OCI-LY1 (cell line): ENCODE measurements at regions not wholly inside any gene's neighbourhood (a gene's known extent, or its start where the extent isn't known, plus 50 kb on each side); places are given as distances from the start of the nearest gene placed in this dataset.

Experiments
- H2AFZ ChIP-seq: fragments of 200-600 bp; sonication (generic), shearing (Covaris generic); 2 replicates; pipeline ENCODE4 v1.6.0; 2014; ENCODE audit warnings: antibody characterized with exemption, mild to moderate bottlenecking, low read length
- H3F3A ChIP-seq: fragments of 200-600 bp; sonication (generic), shearing (Covaris generic); 2 replicates; pipeline ENCODE4 v1.6.0; 2014; ENCODE audit warnings: mild to moderate bottlenecking, antibody characterized with exemption, low read length, moderate library complexity; ENCODE audit not compliant: insufficient read depth
- H3K27ac ChIP-seq: fragments of 200-600 bp; sonication (generic); 2 replicates; pipeline ENCODE4 v1.5.1; 2014; ENCODE audit warnings: low read length, mixed run types, mild to moderate bottlenecking, low read depth; ENCODE audit not compliant: poor library complexity, severe bottlenecking
- H3K27me3 ChIP-seq: fragments of 200-600 bp; sonication (generic); 2 replicates; pipeline ENCODE4 v1.6.0; 2014; ENCODE audit warnings: antibody characterized with exemption, mild to moderate bottlenecking, low read length, moderate library complexity; ENCODE audit not compliant: insufficient read depth
- H3K36me3 ChIP-seq: fragments of 200-600 bp; sonication (generic); 2 replicates; pipeline ENCODE4 v1.6.1; 2014; ENCODE audit warnings: mild to moderate bottlenecking, antibody characterized with exemption, low read length, moderate library complexity, mixed read lengths; ENCODE audit not compliant: insufficient read depth
- H3K4me1 ChIP-seq: fragments of 200-600 bp; sonication (generic); 2 replicates; pipeline ENCODE4 v1.5.1; 2014; ENCODE audit warnings: mild to moderate bottlenecking, low read length, moderate library complexity; ENCODE audit not compliant: insufficient read depth, severe bottlenecking
- H3K4me2 ChIP-seq: fragments of 200-600 bp; sonication (generic), shearing (Covaris generic); 2 replicates; pipeline ENCODE4 v1.6.1; 2014; ENCODE audit warnings: low read length
- H3K4me3 ChIP-seq: fragments of 200-600 bp; sonication (generic); 2 replicates; pipeline ENCODE4 v1.5.1; 2014; ENCODE audit warnings: low read length, low read depth, mild to moderate bottlenecking, mixed read lengths; ENCODE audit not compliant: poor library complexity, severe bottlenecking
- H3K79me2 ChIP-seq: fragments of 200-600 bp; shearing (Covaris generic); 2 replicates; pipeline ENCODE4 v1.6.1; 2016; ENCODE audit warnings: mixed run types, low read length, mixed read lengths; ENCODE audit not compliant: insufficient read depth
- H3K9ac ChIP-seq: fragments of 200-600 bp; sonication (generic), shearing (Covaris generic); 2 replicates; pipeline ENCODE4 v1.6.1; 2014; ENCODE audit warnings: mild to moderate bottlenecking, low read length, mixed read lengths
- H3K9me2 ChIP-seq: fragments of 200-600 bp; sonication (generic), shearing (Covaris generic); 2 replicates; pipeline ENCODE4 v1.6.1; 2014; ENCODE audit warnings: low read depth, mild to moderate bottlenecking, low read length, mixed read lengths
- H3K9me3 ChIP-seq: fragments of 200-600 bp; shearing (Covaris generic); 2 replicates; pipeline ENCODE4 v1.6.1; 2014; ENCODE audit warnings: low read length, mixed read lengths
- H4K20me1 ChIP-seq: fragments of 200-600 bp; sonication (generic), shearing (Covaris generic); 2 replicates; pipeline ENCODE4 v1.6.0; 2016; ENCODE audit warnings: mild to moderate bottlenecking, low read length; ENCODE audit not compliant: insufficient read depth
- EZH2 ChIP-seq: fragments of 200-600 bp; sonication (generic), shearing (Covaris generic); IDR thresholded peaks from 2 replicates; pipeline ENCODE4 v1.8.0; 2017; ENCODE audit warnings: borderline replicate concordance, mixed run types, mild to moderate bottlenecking, antibody characterized with exemption, low read length, moderate library complexity, mixed read lengths
- TF ChIP-seq, protein P1 (sequence below): fragments of 200-600 bp; sonication (generic), shearing (Covaris generic); IDR thresholded peaks from 2 replicates; pipeline ENCODE4 v1.5.1; 2017; ENCODE audit warnings: mild to moderate bottlenecking, antibody characterized with exemption, low read length, moderate library complexity, mixed read lengths

DNA sequence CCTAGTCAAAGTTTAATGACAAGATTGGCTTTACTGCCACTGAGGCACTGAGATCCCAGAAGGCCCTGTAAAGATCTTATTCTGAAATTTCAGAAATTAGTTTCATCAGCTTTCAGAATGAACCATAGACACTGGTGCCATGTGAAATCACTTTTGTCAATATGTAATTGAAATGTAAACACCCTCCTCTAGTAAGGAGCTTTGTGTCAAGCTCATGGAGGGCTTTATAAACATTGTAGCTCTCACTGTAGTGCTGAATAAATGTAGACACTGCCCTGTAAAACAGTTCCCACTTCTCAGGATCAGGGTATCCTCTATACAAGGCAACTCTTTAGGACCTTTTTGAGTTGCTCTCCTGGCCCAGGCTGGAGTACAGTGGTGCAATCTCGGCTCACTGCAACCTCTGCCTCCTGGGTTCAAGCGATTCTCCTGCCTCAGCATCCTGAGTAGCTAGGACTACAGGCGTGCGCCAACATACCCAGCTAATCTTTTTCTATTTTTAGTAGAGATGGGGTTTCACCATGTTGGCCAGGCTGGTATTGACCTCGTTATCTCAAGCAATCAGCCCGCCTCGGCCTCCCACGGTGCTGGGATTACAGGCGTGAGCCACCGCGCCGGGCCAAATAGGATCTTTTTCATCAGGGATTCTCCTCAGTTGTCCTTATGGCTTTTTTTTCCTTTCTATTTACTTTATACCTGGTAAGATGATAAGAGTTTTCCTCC is 1823.9 kb upstream of the CDH9 start:
- no peaks in the 10 kb centered on the region for H3K36me3 ChIP-seq
- no peaks in the 10 kb centered on the region for H3K9me2 ChIP-seq
- H3K4me3 ChIP-seq, result no peak overlapping the region
- H3K9ac ChIP-seq, result no peak overlapping the region
- H2AFZ ChIP-seq, result no peak overlapping the region
- H3K27me3 ChIP-seq, result no peaks in the 10 kb centered on the region
- H3F3A ChIP-seq, result no peaks in the 10 kb centered on the region
- TF ChIP-seq EZH2, result no peak
- TF ChIP-seq, protein P1, sequence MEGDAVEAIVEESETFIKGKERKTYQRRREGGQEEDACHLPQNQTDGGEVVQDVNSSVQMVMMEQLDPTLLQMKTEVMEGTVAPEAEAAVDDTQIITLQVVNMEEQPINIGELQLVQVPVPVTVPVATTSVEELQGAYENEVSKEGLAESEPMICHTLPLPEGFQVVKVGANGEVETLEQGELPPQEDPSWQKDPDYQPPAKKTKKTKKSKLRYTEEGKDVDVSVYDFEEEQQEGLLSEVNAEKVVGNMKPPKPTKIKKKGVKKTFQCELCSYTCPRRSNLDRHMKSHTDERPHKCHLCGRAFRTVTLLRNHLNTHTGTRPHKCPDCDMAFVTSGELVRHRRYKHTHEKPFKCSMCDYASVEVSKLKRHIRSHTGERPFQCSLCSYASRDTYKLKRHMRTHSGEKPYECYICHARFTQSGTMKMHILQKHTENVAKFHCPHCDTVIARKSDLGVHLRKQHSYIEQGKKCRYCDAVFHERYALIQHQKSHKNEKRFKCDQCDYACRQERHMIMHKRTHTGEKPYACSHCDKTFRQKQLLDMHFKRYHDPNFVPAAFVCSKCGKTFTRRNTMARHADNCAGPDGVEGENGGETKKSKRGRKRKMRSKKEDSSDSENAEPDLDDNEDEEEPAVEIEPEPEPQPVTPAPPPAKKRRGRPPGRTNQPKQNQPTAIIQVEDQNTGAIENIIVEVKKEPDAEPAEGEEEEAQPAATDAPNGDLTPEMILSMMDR, result no peak
- no peaks in the 10 kb centered on the region for H3K4me1 ChIP-seq
- no peaks in the 10 kb centered on the region for H3K9me3 ChIP-seq
- no peaks in the 10 kb centered on the region for H3K79me2 ChIP-seq
- no peaks in the 10 kb centered on the region for H4K20me1 ChIP-seq
- no peak overlapping the region for H3K27ac ChIP-seq
- no peak overlapping the region for H3K4me2 ChIP-seq

GRCh38 chr5:28855626-28856025 is 1817.2 kb upstream of the CDH9 start:
- no peak overlapping the region for H3K4me3 ChIP-seq
- H3K27me3 ChIP-seq, result no peaks in the 10 kb centered on the region
- TF ChIP-seq, protein P1, result no peak
- TF ChIP-seq EZH2, result no peak
- no peak overlapping the region for H2AFZ ChIP-seq
- H3K9ac ChIP-seq, result no peak overlapping the region
- H3F3A ChIP-seq, result no peaks in the 10 kb centered on the region
- no peak overlapping the region for H3K27ac ChIP-seq
- H3K9me3 ChIP-seq, result no peaks in the 10 kb centered on the region
- no peaks in the 10 kb centered on the region for H3K9me2 ChIP-seq
- H3K4me2 ChIP-seq, result no peak overlapping the region
- H3K36me3 ChIP-seq, result no peaks in the 10 kb centered on the region
- H3K4me1 ChIP-seq, result no peaks in the 10 kb centered on the region
- H3K79me2 ChIP-seq, result no peaks in the 10 kb centered on the region
- H4K20me1 ChIP-seq, result no peaks in the 10 kb centered on the region

DNA sequence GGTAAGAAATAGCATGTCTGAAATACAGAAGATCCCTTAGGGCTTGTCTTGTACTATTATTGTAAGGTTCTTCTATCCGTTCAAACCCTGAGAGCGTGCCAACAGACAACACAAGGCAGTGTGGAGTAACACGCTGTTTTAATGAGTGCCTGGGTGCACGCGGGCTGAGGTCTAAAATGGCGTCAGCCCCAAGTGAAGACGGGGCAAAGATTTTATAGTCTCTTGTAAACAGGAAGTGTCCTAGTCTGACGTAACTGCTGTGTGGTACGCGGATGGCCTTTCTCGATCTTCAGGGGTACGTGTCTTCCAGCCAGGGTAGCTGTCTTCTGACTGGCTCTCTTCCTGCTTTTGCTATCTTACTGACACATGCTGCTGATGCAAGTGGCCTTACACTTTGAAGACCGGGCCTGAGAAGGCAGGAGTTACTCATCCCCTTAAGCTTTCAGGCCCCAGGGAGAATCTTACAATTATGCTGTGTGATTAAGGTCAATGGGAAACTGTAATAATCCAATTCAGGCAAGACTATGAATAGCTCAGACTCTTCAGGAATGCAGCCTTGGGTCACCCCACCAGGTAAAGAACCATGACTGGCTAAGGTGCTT is 1812.0 kb upstream of the CDH9 start:
- Histone ChIP-seq H4K20me1 (no peaks in the 10 kb centered on the region), H3K27me3 (no peaks in the 10 kb centered on the region), H2AFZ (no peak overlapping the region), H3K4me2 (no peak overlapping the region), H3K79me2 (no peaks in the 10 kb centered on the region), H3K36me3 (no peaks in the 10 kb centered on the region), H3K4me1 (no peaks in the 10 kb centered on the region), H3K4me3 (no peak overlapping the region), H3K27ac (no peak overlapping the region), H3K9ac (no peak overlapping the region), H3F3A (no peaks in the 10 kb centered on the region), H3K9me2 (no peaks in the 10 kb centered on the region), H3K9me3 (no peaks in the 10 kb centered on the region)
- TF ChIP-seq EZH2, result no peak
- TF ChIP-seq, protein P1, result no peak
